ENCODE measurements at regions not wholly inside any gene's neighbourhood (a gene's known extent, or its start where the extent isn't known, plus 50 kb on each side); places are given as distances from the start of the nearest gene placed in this dataset.

- Mint-ChIP-seq H3K9me3 (no peaks in the 10 kb centered on the region), H3K27me3 (peaks cover 9% of the 10 kb centered on the region), H3K4me3 (no peak overlapping the region), H3K4me1 (peaks cover 3% of the 10 kb centered on the region), H3K36me3 (no peaks in the 10 kb centered on the region), H3K27ac (no peak overlapping the region)
- no peak for DNase-seq
- CTCF ChIA-PET: no interaction called here
These were observed 195.2 kb downstream of the MDFIC start for GRCh38 chr7:115116773-115117715.

GRCh38 chr7:115113776-115114175 is 191.9 kb downstream of the MDFIC start:
- Mint-ChIP-seq H3K27ac (no peak overlapping the region), H3K4me1 (no peaks in the 10 kb centered on the region), H3K9me3 (no peaks in the 10 kb centered on the region), H3K27me3 (peaks cover 5% of the 10 kb centered on the region), H3K36me3 (no peaks in the 10 kb centered on the region), H3K4me3 (no peak overlapping the region)
- no peak for DNase-seq
- CTCF ChIA-PET: no interaction called here

- no peaks in the 10 kb centered on the region for H3K4me1 Mint-ChIP-seq
- no peak for DNase-seq
- no peak overlapping the region for H3K27ac Mint-ChIP-seq
- CTCF ChIA-PET: no interaction called here
- no peaks in the 10 kb centered on the region for H3K36me3 Mint-ChIP-seq
- no peak overlapping the region for H3K4me3 Mint-ChIP-seq
- no peaks in the 10 kb centered on the region for H3K9me3 Mint-ChIP-seq
- H3K27me3 Mint-ChIP-seq: peaks cover 5% of the 10 kb centered on the region
These were observed 191.2 kb downstream of the MDFIC start for GRCh38 chr7:115113131-115113530.

- Mint-ChIP-seq H3K27me3 (peaks cover 5% of the 10 kb centered on the region), H3K4me3 (no peak overlapping the region), H3K9me3 (no peaks in the 10 kb centered on the region), H3K27ac (no peak overlapping the region), H3K4me1 (no peaks in the 10 kb centered on the region), H3K36me3 (peaks cover 4% of the 10 kb centered on the region)
- DNase-seq: no peak
- CTCF ChIA-PET: no interaction called here
These were observed 188.6 kb downstream of the MDFIC start for GRCh38 chr7:115110523-115110922.

GRCh38 chr7:115106316-115106715 is 184.4 kb downstream of the MDFIC start:
- H3K27me3 Mint-ChIP-seq: no peaks in the 10 kb centered on the region
- H3K27ac Mint-ChIP-seq: no peak overlapping the region
- H3K4me1 Mint-ChIP-seq: no peaks in the 10 kb centered on the region
- no peak overlapping the region for H3K4me3 Mint-ChIP-seq
- no peak for DNase-seq
- peaks cover 4% of the 10 kb centered on the region for H3K36me3 Mint-ChIP-seq
- CTCF ChIA-PET: no interaction called here
- no peaks in the 10 kb centered on the region for H3K9me3 Mint-ChIP-seq

- H3K9me3 Mint-ChIP-seq: no peaks in the 10 kb centered on the region
- H3K27me3 Mint-ChIP-seq: no peaks in the 10 kb centered on the region
- no peak for DNase-seq
- CTCF ChIA-PET: no interaction called here
- peaks cover 4% of the 10 kb centered on the region for H3K36me3 Mint-ChIP-seq
- no peak overlapping the region for H3K27ac Mint-ChIP-seq
- no peaks in the 10 kb centered on the region for H3K4me1 Mint-ChIP-seq
- H3K4me3 Mint-ChIP-seq: no peak overlapping the region
These were observed 180.8 kb downstream of the MDFIC start for GRCh38 chr7:115102738-115103137.

GRCh38 chr7:115101199-115101598 is 179.3 kb downstream of the MDFIC start:
- CTCF ChIA-PET: no interaction called here
- Mint-ChIP-seq H3K9me3 (no peaks in the 10 kb centered on the region), H3K4me3 (no peak overlapping the region), H3K36me3 (peaks cover 1% of the 10 kb centered on the region), H3K27me3 (peaks cover 3% of the 10 kb centered on the region), H3K4me1 (peaks cover 5% of the 10 kb centered on the region), H3K27ac (no peak overlapping the region)
- DNase-seq: no peak

- H3K27me3 Mint-ChIP-seq: peaks cover 3% of the 10 kb centered on the region
These were observed 178.0 kb downstream of the MDFIC start for GRCh38 chr7:115099906-115100305.

GRCh38 chr7:115097175-115097671 is 175.3 kb downstream of the MDFIC start:
- DNase-seq: no peak
- H3K27me3 Mint-ChIP-seq: peaks cover 7% of the 10 kb centered on the region
- CTCF ChIA-PET: no interaction called here
- no peaks in the 10 kb centered on the region for H3K9me3 Mint-ChIP-seq
- H3K36me3 Mint-ChIP-seq: no peaks in the 10 kb centered on the region
- no peak overlapping the region for H3K4me3 Mint-ChIP-seq
- H3K27ac Mint-ChIP-seq: no peak overlapping the region
- H3K4me1 Mint-ChIP-seq: peaks cover 11% of the 10 kb centered on the region

More at GRCh38 chr7:115099906-115100305, 178.0 kb downstream of the MDFIC start:
- Mint-ChIP-seq H3K27ac (no peak overlapping the region), H3K4me1 (peaks cover 8% of the 10 kb centered on the region), H3K4me3 (no peak overlapping the region), H3K36me3 (no peaks in the 10 kb centered on the region), H3K9me3 (no peaks in the 10 kb centered on the region)
- no peak for DNase-seq
- CTCF ChIA-PET: interaction anchor here (0.8 to 1.8 kb wide), 4 partner anchors 13 to 236 kb away, joined by 3 to 5 read pairs (median 3); no protein-coding TSS in a partner anchor

GRCh38 chr7:115096262-115096661 is 174.4 kb downstream of the MDFIC start:
- H3K4me1 Mint-ChIP-seq: peaks cover 11% of the 10 kb centered on the region
- H3K36me3 Mint-ChIP-seq: no peaks in the 10 kb centered on the region
- CTCF ChIA-PET: no interaction called here
- no peaks in the 10 kb centered on the region for H3K9me3 Mint-ChIP-seq
- H3K27me3 Mint-ChIP-seq: peaks cover 7% of the 10 kb centered on the region
- H3K4me3 Mint-ChIP-seq: no peak overlapping the region
- DNase-seq: no peak
- no peak overlapping the region for H3K27ac Mint-ChIP-seq

- CTCF ChIA-PET: no interaction called here
- Mint-ChIP-seq H3K9me3 (no peaks in the 10 kb centered on the region), H3K27me3 (peaks cover 7% of the 10 kb centered on the region), H3K4me1 (peaks cover 11% of the 10 kb centered on the region), H3K36me3 (no peaks in the 10 kb centered on the region), H3K4me3 (no peak overlapping the region), H3K27ac (no peak overlapping the region)
- DNase-seq: no peak
These were observed 172.3 kb downstream of the MDFIC start for GRCh38 chr7:115094163-115094562.

GRCh38 chr7:115088893-115089292 is 167.0 kb downstream of the MDFIC start:
- Mint-ChIP-seq H3K4me3 (no peak overlapping the region), H3K27ac (no peak overlapping the region)
- CTCF ChIA-PET: interaction anchor here (1.1 kb wide), 1 partner anchor 224 kb away, joined by 5 read pairs; no protein-coding TSS in a partner anchor

GRCh38 chr7:115087437-115087836 is 165.5 kb downstream of the MDFIC start:
- CTCF ChIA-PET: interaction anchor here (1.5 kb wide), 1 partner anchor 12 kb away, joined by 5 read pairs; no protein-coding TSS in a partner anchor
- no peak overlapping the region for H3K27ac Mint-ChIP-seq
- DNase-seq: no peak

More at GRCh38 chr7:115088893-115089292, 167.0 kb downstream of the MDFIC start:
- Mint-ChIP-seq H3K4me1 (no peaks in the 10 kb centered on the region), H3K9me3 (peaks cover 1% of the 10 kb centered on the region), H3K27me3 (no peaks in the 10 kb centered on the region), H3K36me3 (no peaks in the 10 kb centered on the region)
- no peak for DNase-seq

GRCh38 chr7:115086146-115086841 is 164.4 kb downstream of the MDFIC start:
- Mint-ChIP-seq H3K27ac (no peak overlapping the region), H3K27me3 (no peaks in the 10 kb centered on the region), H3K36me3 (no peaks in the 10 kb centered on the region), H3K4me3 (no peak overlapping the region), H3K9me3 (peaks cover 1% of the 10 kb centered on the region), H3K4me1 (no peaks in the 10 kb centered on the region)
- CTCF ChIA-PET: interaction anchor here (1.5 kb wide), 1 partner anchor 14 kb away, joined by 5 read pairs; no protein-coding TSS in a partner anchor
- no peak for DNase-seq

More at GRCh38 chr7:115087437-115087836, 165.5 kb downstream of the MDFIC start:
- no peak overlapping the region for H3K4me3 Mint-ChIP-seq
- peaks cover 1% of the 10 kb centered on the region for H3K9me3 Mint-ChIP-seq
- H3K36me3 Mint-ChIP-seq: no peaks in the 10 kb centered on the region
- H3K4me1 Mint-ChIP-seq: no peaks in the 10 kb centered on the region
- H3K27me3 Mint-ChIP-seq: no peaks in the 10 kb centered on the region

All from activated naive CD4-positive, alpha-beta T cell treated with anti-CD3 and anti-CD28 coated beads, Interleukin-2, amount 10 ng/mL, durations not matched to agents 7 days and 5 days (primary cell).